LHCN-M2 (cell line): ENCODE measurements at regions not wholly inside any gene's neighbourhood (a gene's known extent, or its start where the extent isn't known, plus 50 kb on each side); places are given as distances from the start of the nearest gene placed in this dataset.
A peak's percentile ranks its signal among the peaks of the same experiment; 100 is the strongest.
"Not testable (repeated sequence)": the region's sequence is repeated elsewhere in the genome, so short reads cannot be mapped to it uniquely, and the experiment has no call there.

Source experiments
- DNase-seq: peaks from one replicate; pipeline ENCODE4 v3.0.0-alpha.2; 2012; ENCODE audit warnings: low read depth

DNA sequence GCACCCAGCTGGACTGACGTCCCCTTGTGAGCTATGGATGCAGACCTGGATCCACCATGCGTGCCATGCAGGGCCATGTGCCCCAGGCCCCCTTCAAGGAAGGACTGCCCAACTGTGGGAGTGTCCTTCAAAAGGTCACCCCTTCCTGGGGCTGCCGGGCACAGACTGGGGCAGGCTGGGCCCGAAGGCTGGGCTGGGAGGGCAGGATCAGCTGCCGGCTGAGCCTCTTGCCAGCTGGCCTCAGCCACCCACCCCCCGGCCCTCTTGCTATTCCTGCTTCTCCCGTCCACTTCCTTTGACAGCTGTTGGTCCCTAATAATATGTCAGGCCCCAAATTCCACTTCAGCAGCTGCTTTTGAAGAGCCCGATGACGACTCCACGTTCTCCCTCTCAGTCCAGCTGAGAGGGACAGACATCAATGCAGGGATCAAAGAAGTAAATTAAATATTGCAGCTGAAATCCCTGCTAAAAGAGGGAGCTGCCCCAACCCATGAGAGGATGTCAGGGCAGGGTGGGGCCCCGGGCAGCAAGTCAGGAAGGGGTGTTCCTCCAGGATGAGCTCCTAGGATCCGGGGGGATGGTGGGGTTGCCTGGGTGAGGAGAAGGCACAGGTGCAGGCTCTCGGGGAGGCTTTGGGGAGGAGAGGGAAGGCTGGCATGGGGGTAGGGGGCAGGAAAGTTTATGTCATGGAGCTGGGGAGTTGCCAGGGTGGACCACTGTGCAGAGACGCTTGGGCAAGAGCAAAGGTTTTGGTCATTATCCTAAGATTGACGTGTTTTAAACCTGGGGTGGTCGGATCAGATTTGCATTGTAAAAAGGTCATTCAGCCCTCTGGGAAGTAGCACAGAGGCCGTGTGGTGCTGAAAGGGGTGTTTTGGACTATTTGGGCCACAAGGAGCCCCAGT lies 185.0 kb downstream of the ANKRD60 start:
- DNase-seq, result peak; percentile 45

DNA sequence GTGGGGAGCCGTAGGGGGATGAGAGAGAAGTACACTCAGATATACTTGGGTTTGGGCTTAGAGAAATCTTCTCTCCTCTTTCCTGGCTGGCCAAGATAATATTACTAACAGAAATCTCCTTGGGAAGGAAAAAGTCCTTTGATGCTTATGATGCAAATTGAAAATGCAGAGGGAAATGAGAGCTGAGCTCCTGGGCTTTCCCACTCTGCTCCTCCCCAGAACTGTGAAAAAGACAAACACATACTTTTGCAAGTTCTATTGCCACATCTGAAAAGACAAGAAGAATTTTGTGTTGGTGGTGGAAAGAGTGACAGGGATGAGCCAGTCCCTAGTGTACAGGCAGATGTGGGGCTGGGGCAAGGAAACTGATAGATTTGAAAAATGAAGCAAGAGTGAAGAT lies 185.9 kb downstream of the ANKRD60 start:
- no peak for DNase-seq

DNA sequence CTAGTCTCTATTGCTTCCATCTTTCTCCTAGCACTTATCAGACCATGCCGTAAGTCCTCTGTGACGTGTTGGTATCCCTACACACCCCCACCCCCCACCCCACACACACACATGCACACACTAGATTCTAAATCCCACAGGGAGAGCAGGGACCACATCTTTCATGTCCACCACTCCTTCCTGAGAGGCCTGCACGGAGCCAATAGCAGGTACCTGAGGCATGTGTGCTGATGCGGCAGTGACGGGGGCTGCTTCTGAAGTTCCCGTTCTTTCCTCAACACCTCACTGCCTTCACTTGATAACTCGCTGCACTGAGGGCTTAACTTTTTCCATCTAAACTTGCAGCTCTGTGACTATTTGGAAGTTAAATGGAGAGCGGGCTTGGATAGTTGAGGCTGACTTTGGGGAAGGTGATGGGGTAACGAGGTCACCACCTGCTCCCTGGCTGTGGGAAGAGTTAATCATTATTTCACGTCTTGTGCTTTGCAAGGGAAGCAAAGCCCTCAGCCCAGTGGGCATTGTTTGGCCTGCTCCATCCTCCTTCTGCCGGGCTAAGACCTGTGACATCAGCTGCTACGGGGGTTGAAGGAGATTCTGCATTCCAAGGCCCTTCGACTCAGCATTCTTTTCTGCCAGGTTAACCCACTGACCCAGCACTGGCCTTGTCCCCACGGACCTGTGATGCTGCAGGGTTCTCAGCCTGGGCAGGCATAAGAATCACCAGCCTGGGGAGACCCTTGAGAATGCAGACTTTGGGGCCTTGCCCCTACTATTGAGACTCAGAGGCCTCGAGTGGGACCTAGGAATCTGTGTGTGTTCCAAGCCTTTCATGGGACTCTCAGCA lies 187.8 kb downstream of the ANKRD60 start:
- no peak for DNase-seq

- no peak for DNase-seq
Observed at GRCh38 chr20:58039274-58040092, 189.0 kb downstream of the ANKRD60 start.

GRCh38 chr20:58038123-58038654 lies 190.3 kb downstream of the ANKRD60 start:
- DNase-seq, result no peak

DNA sequence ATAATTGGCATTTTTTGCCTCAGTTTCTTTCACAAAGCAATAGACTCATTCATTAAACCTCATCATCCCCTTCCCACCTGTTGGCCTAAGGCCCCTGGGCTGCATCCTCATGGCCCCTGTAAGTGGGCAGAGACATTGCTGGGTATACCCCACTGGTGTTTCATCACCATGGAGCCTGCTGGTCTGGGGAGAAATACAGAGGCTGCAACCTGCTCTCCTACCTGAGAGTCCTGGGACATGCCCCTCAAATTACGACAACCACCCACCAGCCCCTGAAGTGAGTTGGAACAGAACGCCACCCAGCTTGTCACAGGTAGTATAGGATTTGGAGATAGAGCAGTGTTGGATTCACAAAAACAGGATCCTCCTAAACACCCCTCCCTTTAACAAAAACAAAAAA lies 190.8 kb downstream of the ANKRD60 start:
- DNase-seq, result no peak

- DNase-seq, result no peak
Observed at GRCh38 chr20:58033026-58033536, 195.4 kb downstream of the ANKRD60 start.

- DNase-seq, result no peak
Observed at GRCh38 chr20:58032599-58032998, 195.9 kb downstream of the ANKRD60 start.

DNA sequence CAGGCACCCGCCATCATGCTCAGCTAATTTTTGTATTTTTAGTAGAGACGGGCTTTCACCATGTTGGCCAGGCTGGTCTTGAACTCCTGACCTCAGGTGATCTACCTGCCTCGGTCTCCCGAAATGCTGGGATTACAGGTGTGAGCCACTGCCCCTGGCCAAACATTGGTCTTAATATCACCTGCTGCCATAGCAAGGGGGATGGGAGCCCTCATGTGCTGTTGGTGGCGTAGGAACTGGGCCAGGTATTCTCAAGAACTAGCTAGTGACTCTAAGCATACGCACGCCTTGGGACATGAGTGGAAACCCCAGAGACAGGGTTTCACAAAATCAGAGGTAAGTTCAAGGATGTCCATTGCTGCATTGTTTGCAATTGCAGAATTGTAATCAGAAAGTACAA lies 197.1 kb downstream of the ANKRD60 start:
- not testable (repeated sequence) for DNase-seq

DNA sequence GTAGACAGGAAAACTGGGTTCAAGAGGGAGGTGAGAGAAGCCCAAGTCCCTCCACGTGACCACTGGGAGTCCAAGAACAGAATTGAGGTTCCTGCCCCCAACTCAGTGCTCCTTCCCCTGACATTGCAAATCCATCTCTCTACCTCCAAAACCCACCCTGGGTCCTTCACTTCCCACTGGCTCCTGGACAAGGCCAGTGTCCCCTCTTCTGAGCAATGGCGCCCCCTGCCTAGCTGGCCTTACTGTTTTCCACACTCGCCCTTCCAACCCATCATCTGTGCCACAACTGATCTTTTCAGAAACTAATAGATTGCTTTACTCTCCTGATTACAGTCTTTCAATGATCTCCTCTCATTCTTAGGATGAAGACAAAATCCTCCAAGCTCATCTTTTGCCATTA lies 200.3 kb downstream of the ANKRD60 start:
- no peak for DNase-seq

- no peak for DNase-seq
Observed at GRCh38 chr20:58026361-58026760, 202.1 kb downstream of the ANKRD60 start.

DNA sequence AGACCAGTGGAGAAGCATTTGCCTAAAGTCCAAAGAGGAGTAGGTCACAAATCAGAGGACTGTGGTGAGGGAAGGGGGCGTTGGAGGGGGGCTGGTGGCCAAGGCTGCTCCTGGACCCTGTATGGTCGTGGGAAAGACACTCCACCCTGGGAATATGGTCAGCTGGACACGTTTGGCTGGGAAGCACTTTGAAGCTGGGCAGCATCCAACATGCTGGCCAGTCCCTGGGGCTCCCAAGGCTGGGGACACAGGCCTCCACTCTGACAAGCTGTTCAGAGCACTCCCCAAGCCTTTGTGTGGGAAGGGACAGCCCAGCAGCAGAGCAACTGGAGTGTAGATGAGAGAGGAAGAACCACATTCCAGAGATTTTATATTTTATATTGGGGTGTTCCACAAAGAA lies 203.2 kb downstream of the ANKRD60 start:
- no peak for DNase-seq

DNA sequence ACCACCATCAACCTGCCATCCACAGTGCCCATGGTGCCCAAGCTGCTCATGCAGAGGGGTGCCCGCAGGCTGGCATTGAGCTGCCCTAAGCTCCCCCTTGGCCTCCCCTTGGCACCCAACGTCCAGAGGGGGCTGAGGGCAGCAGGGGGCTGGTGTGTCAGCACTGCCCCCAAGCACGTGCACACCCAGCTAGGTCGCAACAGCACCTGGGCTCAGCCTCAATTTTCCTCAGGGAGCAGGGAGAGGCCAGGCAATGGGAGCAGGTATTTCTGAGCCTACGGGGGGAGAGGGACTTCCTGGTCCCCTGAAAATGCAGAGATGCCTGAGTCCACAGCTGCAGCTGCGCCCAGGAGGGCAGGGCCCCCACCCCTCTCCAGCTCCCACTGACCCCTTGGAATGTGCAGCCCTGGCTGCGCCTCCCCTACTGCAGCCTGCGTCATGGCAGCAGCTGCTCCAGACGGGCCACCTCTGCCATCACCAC lies 204.2 kb downstream of the ANKRD60 start:
- no peak for DNase-seq

DNA sequence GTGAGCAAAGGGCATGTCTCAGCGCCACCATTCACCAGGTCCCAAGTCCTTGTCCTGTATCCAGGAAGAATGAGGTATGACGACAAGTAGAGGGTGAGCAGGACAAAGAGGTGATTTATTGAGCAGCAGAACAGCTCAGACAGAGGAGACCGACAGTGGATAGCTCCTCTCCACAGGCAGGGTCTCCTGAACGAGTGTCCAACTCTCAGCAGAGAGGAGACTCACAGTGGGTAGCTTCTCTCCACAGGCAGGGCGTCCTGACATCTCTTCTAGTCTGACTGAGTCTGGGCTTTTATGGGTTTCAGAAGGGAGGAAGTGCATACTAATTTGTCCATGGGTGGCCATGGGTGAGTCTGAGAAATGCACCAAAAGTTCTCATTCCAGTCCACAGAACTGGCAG lies 204.7 kb downstream of the ANKRD60 start:
- no peak for DNase-seq

- DNase-seq, result no peak
Observed at GRCh38 chr20:58023346-58023745, 205.1 kb downstream of the ANKRD60 start.

GRCh38 chr20:58022711-58023110 lies 205.7 kb downstream of the ANKRD60 start:
- DNase-seq, result no peak

DNA sequence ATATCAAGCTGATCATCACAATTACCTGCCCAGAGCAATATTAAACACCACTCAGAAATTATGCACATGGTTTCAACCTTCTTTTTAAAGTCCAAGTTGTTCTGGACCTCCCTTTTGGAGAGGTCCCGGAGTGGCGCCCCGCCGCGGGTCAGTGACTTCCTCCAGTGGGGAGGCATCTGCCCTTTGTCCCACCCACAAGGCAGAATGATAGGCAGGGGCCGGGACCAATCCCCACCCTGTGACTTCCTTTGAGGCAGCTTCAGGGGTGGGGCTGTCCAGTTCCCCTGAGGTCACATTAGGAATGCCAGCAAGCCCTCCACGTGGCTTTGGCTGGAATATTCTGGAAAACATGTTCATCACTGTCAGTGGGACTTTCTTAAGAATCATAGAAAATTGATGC lies 207.0 kb downstream of the ANKRD60 start:
- DNase-seq, result peak; percentile 24

GRCh38 chr20:58020656-58021454 lies 207.6 kb downstream of the ANKRD60 start:
- DNase-seq, result no peak

DNA sequence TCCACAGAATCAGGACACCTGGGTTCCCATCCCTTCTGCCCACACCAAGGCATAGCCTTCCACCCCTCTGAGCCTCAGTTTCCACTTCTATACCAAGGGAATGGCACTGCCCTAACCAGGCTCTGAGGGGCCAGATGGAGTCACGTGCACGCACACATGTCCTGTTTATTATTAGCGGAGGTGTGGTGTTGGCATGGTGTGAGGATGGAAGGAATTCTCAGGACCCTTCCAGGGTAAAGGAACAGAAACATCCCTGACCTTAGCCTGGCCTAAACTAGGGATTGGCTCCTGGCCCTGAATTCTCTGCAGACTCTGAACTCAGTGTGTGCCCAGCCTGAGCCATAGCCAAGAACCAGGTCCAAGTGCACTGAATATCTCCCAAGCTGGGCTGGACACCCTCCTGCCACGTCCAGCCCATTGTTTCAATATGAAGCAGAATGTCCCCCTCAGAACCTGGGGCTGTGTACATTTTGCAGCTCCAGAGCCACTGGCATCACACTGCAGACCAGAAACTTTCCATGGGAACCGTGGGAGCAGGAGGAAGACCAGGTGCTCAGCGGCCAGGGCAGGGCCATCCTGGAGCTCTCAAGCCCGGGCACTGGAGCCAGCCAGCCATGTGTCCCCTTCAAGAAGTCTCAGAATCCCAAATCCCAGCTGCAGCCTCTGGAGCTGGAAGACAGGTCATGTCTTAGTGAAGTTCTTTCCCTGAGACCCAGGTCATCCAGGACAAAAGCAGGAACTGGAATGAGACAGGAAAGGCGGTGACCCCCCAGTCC lies 208.4 kb downstream of the ANKRD60 start:
- no peak for DNase-seq
